EH (cell line): ENCODE measurements at regions not wholly inside any gene's neighbourhood (a gene's known extent, or its start where the extent isn't known, plus 50 kb on each side); places are given as distances from the start of the nearest gene placed in this dataset.
"Not testable (repeated sequence)": the region's sequence is repeated elsewhere in the genome, so short reads cannot be mapped to it uniquely, and the experiment has no call there.

Source experiments
- DNase-seq: peaks from one replicate; pipeline ENCODE4 v3.0.0-alpha.2; 2015; ENCODE audit warnings: low read depth

GRCh38 chr5:116887104-116887503 lies 312.5 kb upstream of the SEMA6A start:
- DNase-seq, result no peak

- DNase-seq, result no peak
These were observed 311.2 kb upstream of the SEMA6A start for GRCh38 chr5:116885825-116886224.

- DNase-seq, result no peak
These were observed 309.3 kb upstream of the SEMA6A start for GRCh38 chr5:116883875-116884274.

GRCh38 chr5:116881921-116882531 lies 307.4 kb upstream of the SEMA6A start:
- DNase-seq, result no peak

GRCh38 chr5:116880601-116881000 lies 306.0 kb upstream of the SEMA6A start:
- DNase-seq, result no peak

GRCh38 chr5:116880150-116880549 lies 305.5 kb upstream of the SEMA6A start:
- no peak for DNase-seq

GRCh38 chr5:116876240-116876840 lies 301.7 kb upstream of the SEMA6A start:
- DNase-seq, result no peak

GRCh38 chr5:116872986-116873385 lies 298.4 kb upstream of the SEMA6A start:
- no peak for DNase-seq

GRCh38 chr5:116872486-116872885 lies 297.9 kb upstream of the SEMA6A start:
- DNase-seq, result no peak

- not testable (repeated sequence) for DNase-seq
These were observed 293.2 kb upstream of the SEMA6A start for GRCh38 chr5:116867825-116868224.

- no peak for DNase-seq
These were observed 291.0 kb upstream of the SEMA6A start for GRCh38 chr5:116865651-116866050.

GRCh38 chr5:116864838-116865190 lies 290.2 kb upstream of the SEMA6A start:
- DNase-seq, result no peak

GRCh38 chr5:116864157-116864837 lies 289.7 kb upstream of the SEMA6A start:
- no peak for DNase-seq

- DNase-seq, result no peak
These were observed 288.2 kb upstream of the SEMA6A start for GRCh38 chr5:116862632-116863455.

GRCh38 chr5:116861666-116862065 lies 287.0 kb upstream of the SEMA6A start:
- DNase-seq, result no peak

- DNase-seq, result no peak
These were observed 286.5 kb upstream of the SEMA6A start for GRCh38 chr5:116861097-116861496.

GRCh38 chr5:116859666-116860320 lies 285.2 kb upstream of the SEMA6A start:
- DNase-seq, result no peak

- no peak for DNase-seq
These were observed 284.2 kb upstream of the SEMA6A start for GRCh38 chr5:116858705-116859333.

- not testable (repeated sequence) for DNase-seq
These were observed 283.4 kb upstream of the SEMA6A start for GRCh38 chr5:116858020-116858419.

GRCh38 chr5:116856271-116856670 lies 281.6 kb upstream of the SEMA6A start:
- DNase-seq, result no peak

GRCh38 chr5:116853992-116854391 lies 279.4 kb upstream of the SEMA6A start:
- DNase-seq, result no peak
